ENCODE measurements at regions not wholly inside any gene's neighbourhood (a gene's known extent, or its start where the extent isn't known, plus 50 kb on each side); places are given as distances from the start of the nearest gene placed in this dataset.

GRCh38 chr7:85306115-85306514 lies 119.3 kb upstream of the SEMA3D start:
- Histone ChIP-seq H3K27ac (ENCODE audit: extremely low read depth, low read depth, low read length) (no peak overlapping the region), H3K36me3 (ENCODE audit: control insufficient read depth, insufficient read depth, low read length) (no peaks in the 10 kb centered on the region), H3K9me1 (ENCODE audit: control insufficient read depth, insufficient read depth, low read length) (no peaks in the 10 kb centered on the region), H3K79me2 (ENCODE audit: control insufficient read depth, insufficient read depth, low read length) (no peaks in the 10 kb centered on the region), H3K27me3 (ENCODE audit: control insufficient read depth in 2 of 2, insufficient read depth in 2 of 2, low read length in 2 of 2) (no peaks in the 10 kb centered on the region), H3K9ac (ENCODE audit: insufficient read depth in 1 of 2, low read depth in 2 of 2, low read length in 2 of 2) (no peak overlapping the region), H3K4me1 (replicated peaks in 1 of 2; ENCODE audit: control insufficient read depth in 2 of 2, insufficient read depth in 2 of 2, low read length in 2 of 2) (no peaks in the 10 kb centered on the region), H2AFZ (ENCODE audit: low read depth, low read length) (no peak overlapping the region), H3K4me3 (no peak overlapping the region), H4K20me1 (replicated peaks; ENCODE audit: control insufficient read depth, insufficient read depth, low read length) (no peaks in the 10 kb centered on the region), H3K4me2 (ENCODE audit: insufficient read depth, low read length) (no peak overlapping the region), H3K9me3 (replicated peaks; ENCODE audit: control insufficient read depth, insufficient read depth, low read depth, low read length) (no peaks in the 10 kb centered on the region)
- POLR2A ChIA-PET = no interaction called here
- ATAC-seq (no peak), DNase-seq (ENCODE audit: extremely low read depth in 1 of 4, low spot score in 3 of 4) (no peak), FAIRE-seq (no peak)
- CTCF ChIA-PET (ENCODE audit: low intra/inter-chr PET ratio) = no interaction called here
- in situ Hi-C loops (cut with MboI) = no loop called here
- no TSS peak for BruUV-seq (replicated peaks)
- WGBS (ENCODE audit: insufficient coverage, low coverage, missing lambda C conversion rate) = 2% methylated on average over 2 of the region's 2 CpGs
- intact Hi-C loops (cut with micrococcal nuclease) = no loop called here
- no peak for TF ChIP-seq MNT (conservative IDR thresholded peaks at IDR 0.05)

GRCh38 chr7:85294176-85294575 lies 107.3 kb upstream of the SEMA3D start:
- POLR2A ChIA-PET = interaction anchor here (0.5 kb wide), 1 partner anchor 155 kb away, joined by 4 read pairs; no protein-coding TSS in a partner anchor
- TF ChIP-seq CREBBP (IDR thresholded peaks at IDR 0.05; ENCODE audit: low read depth, low read length) = no peak
- no peak for TF ChIP-seq KAT7 (CRISPR knock-in tag; IDR thresholded peaks at IDR 0.05; ENCODE audit: borderline replicate concordance)
- no peak for TF ChIP-seq DPF2 (IDR thresholded peaks at IDR 0.05)
- TF ChIP-seq MTF1 (CRISPR knock-in tag; IDR thresholded peaks at IDR 0.05; ENCODE audit: borderline replicate concordance) = no peak
- no peak for TF ChIP-seq ZNF407 (IDR thresholded peaks at IDR 0.05; ENCODE audit: low read depth)

More at GRCh38 chr7:85294176-85294575, 107.3 kb upstream of the SEMA3D start:
- no peak for ATAC-seq
- Histone ChIP-seq H3K9ac (ENCODE audit: insufficient read depth in 1 of 2, low read depth in 2 of 2, low read length in 2 of 2) (no peak overlapping the region), H2AFZ (ENCODE audit: low read depth, low read length) (no peak overlapping the region), H3K4me3 (no peak overlapping the region), H3K36me3 (ENCODE audit: control insufficient read depth, insufficient read depth, low read length) (no peaks in the 10 kb centered on the region), H3K4me2 (ENCODE audit: insufficient read depth, low read length) (no peak overlapping the region), H3K9me1 (ENCODE audit: control insufficient read depth, insufficient read depth, low read length) (no peaks in the 10 kb centered on the region), H3K27me3 (ENCODE audit: control insufficient read depth in 2 of 2, insufficient read depth in 2 of 2, low read length in 2 of 2) (no peaks in the 10 kb centered on the region), H3K9me3 (replicated peaks; ENCODE audit: control insufficient read depth, insufficient read depth, low read depth, low read length) (peaks cover 4% of the 10 kb centered on the region; the same call in 1 of the 2 replicates), H4K20me1 (replicated peaks; ENCODE audit: control insufficient read depth, insufficient read depth, low read length) (no peaks in the 10 kb centered on the region), H3K27ac (ENCODE audit: extremely low read depth, low read depth, low read length) (no peak overlapping the region), H3K4me1 (replicated peaks in 1 of 2; ENCODE audit: control insufficient read depth in 2 of 2, insufficient read depth in 2 of 2, low read length in 2 of 2) (no peaks in the 10 kb centered on the region), H3K79me2 (ENCODE audit: control insufficient read depth, insufficient read depth, low read length) (no peaks in the 10 kb centered on the region)
- DNase-seq (ENCODE audit: extremely low read depth in 1 of 4, low spot score in 3 of 4) = no peak
- no TSS peak for BruUV-seq (replicated peaks)
- CTCF ChIA-PET (ENCODE audit: low intra/inter-chr PET ratio) = no interaction called here
- no peak for FAIRE-seq
- in situ Hi-C loops (cut with MboI) = no loop called here
- WGBS (ENCODE audit: insufficient coverage, low coverage, missing lambda C conversion rate) = 0% methylated on average over 3 of the region's 3 CpGs
- intact Hi-C loops (cut with micrococcal nuclease) = no loop called here

All from K562 (cell line).